WI38 (cell line): ENCODE measurements at regions not wholly inside any gene's neighbourhood (a gene's known extent, or its start where the extent isn't known, plus 50 kb on each side); places are given as distances from the start of the nearest gene placed in this dataset.
"Not testable (repeated sequence)": the region's sequence is repeated elsewhere in the genome, so short reads cannot be mapped to it uniquely, and the experiment has no call there.

Experiments used
- H3K4me3 ChIP-seq: 2 replicates; pipeline ENCODE4 v1.5.1; 2011; ENCODE audit warnings: low read depth, mild to moderate bottlenecking, control low read depth, low read length
- TF ChIP-seq, protein P1 (sequence below): IDR thresholded peaks from 2 replicates; pipeline ENCODE4 v1.5.1; 2012; ENCODE audit warnings: low read depth, mild to moderate bottlenecking, control low read depth, low read length

DNA sequence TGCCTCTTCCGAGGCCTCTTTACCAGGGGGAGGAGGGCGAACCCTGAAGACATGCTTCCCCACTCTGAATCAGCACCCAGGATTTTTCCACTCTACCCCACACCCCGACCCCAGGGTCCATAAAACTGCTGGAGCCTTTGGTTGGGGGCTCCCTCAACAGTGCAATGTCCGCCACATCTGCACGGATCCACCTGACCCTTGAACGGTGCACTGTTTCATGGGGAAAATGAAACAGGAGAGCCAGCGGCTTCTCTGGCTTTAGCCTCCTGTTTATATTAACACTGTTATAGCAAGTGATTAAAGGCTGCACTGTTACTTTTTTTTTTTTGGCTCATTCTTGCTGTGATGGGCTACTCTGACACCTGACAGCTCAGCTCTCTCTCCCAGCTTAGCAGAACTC is 124.1 kb upstream of the DLG1 start:
- H3K4me3 ChIP-seq = no peak overlapping the region
- TF ChIP-seq, protein P1, sequence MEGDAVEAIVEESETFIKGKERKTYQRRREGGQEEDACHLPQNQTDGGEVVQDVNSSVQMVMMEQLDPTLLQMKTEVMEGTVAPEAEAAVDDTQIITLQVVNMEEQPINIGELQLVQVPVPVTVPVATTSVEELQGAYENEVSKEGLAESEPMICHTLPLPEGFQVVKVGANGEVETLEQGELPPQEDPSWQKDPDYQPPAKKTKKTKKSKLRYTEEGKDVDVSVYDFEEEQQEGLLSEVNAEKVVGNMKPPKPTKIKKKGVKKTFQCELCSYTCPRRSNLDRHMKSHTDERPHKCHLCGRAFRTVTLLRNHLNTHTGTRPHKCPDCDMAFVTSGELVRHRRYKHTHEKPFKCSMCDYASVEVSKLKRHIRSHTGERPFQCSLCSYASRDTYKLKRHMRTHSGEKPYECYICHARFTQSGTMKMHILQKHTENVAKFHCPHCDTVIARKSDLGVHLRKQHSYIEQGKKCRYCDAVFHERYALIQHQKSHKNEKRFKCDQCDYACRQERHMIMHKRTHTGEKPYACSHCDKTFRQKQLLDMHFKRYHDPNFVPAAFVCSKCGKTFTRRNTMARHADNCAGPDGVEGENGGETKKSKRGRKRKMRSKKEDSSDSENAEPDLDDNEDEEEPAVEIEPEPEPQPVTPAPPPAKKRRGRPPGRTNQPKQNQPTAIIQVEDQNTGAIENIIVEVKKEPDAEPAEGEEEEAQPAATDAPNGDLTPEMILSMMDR = no peak

DNA sequence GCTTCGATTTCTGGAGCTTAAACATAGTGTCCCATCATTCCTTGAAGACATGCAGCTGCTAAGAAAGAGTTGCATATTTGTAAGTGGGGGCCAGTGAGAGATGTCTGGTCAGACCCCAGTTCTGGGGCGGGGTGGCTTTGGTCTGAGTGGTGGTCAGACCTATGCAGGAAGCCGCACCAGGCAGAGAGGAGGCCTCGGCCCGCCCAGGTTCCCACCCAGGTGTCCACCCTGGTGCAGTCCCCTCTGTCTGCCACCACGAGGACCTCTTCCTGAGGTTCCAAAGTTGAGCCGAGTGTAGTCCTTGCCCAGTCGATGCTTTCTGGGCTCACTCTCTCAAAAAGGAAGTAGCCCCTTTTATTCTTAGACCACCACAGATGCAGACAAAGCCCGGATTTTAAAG is 122.6 kb upstream of the DLG1 start:
- TF ChIP-seq, protein P1 = no peak
- no peak overlapping the region for H3K4me3 ChIP-seq

DNA sequence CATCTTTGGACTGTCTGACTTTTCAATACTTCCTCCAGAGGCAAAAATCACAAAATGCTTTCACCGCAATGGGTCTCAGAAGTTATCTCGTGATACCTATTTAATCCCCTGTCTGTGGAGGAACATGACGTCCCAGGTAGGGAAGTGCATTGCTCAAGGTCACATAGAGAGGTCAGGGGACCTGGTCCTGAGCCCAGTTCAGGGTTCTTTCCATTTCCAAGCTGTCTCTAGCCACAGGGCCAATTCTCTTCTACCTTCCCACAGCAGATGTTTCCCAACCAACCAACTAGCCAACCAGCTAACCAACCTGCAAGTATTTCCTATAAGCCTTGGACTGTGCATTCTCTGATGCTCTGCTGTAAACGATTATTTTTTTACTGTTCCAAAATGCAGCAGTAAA is 122.2 kb upstream of the DLG1 start:
- TF ChIP-seq, protein P1 = no peak
- H3K4me3 ChIP-seq = no peak overlapping the region

DNA sequence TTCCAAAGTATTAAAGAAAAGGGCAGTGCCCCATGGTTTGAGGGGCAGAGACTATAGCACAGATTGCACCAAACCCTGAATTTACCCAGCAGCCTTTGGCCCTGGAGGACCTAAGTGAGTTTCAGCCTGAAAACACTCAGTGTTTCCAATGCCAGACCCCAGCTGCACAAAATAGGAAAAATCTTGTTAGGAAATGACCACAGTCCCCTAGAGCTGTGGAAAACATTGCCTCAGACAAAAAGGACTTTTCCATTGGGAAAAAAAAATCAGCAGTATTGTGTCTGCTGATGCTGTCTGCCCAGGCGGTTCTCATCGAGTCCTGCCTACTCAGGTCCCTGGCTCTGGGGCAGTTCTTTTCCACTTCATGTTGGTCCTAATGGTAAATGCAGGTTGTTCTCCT is 121.7 kb upstream of the DLG1 start:
- TF ChIP-seq, protein P1 = no peak
- no peak overlapping the region for H3K4me3 ChIP-seq

DNA sequence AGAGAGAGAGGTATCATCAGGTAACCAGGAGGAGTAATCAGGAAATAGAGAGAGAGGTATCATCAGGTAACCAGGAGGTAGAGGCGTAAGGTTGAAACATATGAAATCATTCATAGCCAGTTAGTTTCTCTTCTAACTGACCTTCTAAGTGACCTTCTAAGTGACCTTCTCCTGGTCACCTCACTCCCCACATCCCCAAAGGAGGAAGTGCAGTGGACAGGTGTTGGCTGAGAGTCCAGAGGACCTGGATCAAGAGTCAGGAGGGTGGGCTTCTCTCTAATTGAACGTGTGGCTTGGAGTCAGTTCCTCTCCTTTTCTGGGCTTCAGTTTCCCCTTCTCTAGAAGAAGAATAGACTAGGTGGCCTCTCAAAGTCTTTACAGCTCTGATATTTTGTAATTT is 121.3 kb upstream of the DLG1 start:
- TF ChIP-seq, protein P1 = no peak
- no peak overlapping the region for H3K4me3 ChIP-seq

DNA sequence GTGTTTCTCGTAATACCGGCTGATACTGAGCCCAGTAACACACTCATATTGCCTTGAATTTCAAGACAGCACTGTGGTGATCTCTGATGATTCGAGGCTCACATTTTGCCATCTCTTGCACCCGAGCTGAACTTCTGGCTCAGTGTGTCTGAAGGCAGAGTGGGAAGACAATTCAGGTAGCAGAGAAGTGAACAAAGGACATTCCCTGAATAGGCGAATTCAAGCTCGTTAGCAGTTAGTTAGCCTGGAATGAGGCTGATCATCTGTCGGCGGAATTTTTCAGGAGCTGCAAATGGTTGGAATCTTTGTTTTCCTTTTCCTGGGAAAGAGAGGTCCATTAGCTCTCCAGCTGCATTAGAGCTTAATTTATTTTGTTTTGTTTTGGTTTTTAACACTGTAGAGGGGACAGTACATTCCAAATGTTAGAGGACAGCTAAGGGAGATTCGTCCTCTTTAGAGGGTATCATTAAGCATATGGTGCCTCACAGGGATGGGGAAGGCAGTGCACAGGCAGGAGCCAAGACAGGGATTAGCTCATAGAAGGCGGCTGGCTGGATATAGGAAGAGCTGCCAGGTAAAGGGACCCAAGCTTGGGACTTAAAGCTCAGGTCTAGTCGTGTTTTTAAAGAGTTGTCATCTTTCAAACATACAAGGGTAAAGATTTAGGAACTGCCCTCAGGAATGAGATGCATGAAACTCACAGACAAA is 119.7 kb upstream of the DLG1 start:
- TF ChIP-seq, protein P1 = no peak

DNA sequence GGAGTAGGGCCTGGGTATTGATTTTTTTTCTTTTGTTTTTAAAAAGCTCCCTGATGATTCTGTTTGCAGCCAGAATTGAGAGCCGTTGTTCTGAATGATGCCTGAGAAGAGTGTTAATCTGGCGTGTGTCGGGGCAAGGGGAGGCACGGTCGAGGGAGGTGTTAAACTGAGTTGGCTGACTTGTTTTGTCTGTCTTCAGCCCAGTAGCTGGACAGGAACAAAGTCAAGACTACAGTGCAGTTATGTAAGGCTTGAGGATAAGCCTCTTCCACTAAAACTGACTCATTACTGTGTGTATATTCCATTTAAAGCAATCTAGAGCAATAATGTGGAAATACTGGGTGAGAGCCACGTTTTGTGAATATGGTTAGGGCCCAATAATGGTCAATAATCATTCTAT is 119.0 kb upstream of the DLG1 start:
- TF ChIP-seq, protein P1 = no peak
- no peak overlapping the region for H3K4me3 ChIP-seq

More for the DNA sequence above, 119.7 kb upstream of the DLG1 start:
- no peak overlapping the region for H3K4me3 ChIP-seq

DNA sequence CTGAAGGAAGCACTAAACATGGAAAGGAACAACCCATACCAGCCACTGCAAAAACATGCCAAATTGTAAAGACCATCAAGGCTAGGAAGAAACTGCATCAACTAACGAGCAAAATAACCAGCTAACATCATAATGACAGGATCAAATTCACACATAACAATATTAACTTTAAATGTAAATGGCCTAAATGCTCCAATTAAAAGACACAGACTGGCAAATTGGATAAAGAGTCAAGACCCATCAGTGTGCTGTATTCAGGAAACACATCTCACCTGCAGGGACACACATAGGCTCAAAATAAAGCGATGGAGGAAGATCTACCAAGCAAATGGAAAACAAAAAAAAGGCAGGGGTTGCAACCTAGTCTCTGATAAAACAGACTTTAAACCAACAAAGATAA is 113.5 kb upstream of the DLG1 start:
- not testable (repeated sequence) for H3K4me3 ChIP-seq

DNA sequence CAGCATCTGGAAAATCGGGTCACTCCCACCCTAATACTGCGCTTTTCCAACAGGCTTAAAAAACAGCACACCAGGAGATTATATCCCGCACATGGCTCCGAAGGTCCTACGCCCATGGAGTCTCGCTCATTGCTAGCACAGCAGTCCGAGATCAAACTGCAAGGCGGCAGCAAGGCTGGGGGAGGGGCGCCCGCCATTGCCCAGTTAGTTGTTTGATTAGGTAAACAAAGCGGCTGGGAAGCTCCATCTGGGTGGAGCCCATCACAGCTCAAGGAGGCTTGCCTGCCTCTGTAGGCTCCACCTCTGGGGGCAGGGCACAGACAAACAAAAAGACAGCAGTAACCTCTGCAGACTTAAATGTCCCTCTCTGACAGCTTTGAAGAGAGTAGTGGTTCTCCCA is 111.8 kb upstream of the DLG1 start:
- not testable (repeated sequence) for H3K4me3 ChIP-seq
